Mesendoderm (in vitro differentiated cells): ENCODE measurements at regions not wholly inside any gene's neighbourhood (a gene's known extent, or its start where the extent isn't known, plus 50 kb on each side); places are given as distances from the start of the nearest gene placed in this dataset.

Source experiments
- DNase-seq: peaks from one replicate; pipeline ENCODE4 v3.0.0; 2013
- H2AK5ac ChIP-seq: 2 replicates; pipeline ENCODE4 v1.6.1; 2013; ENCODE audit warnings: low read length, inconsistent platforms
- H2BK120ac ChIP-seq: 2 replicates; pipeline ENCODE4 v1.6.1; 2013; ENCODE audit warnings: low read depth, mild to moderate bottlenecking, low read length, moderate library complexity, mixed read lengths
- H2BK15ac ChIP-seq: replicated peaks from 2 replicates; pipeline ENCODE4 v1.6.1; 2013; ENCODE audit warnings: low read depth, mild to moderate bottlenecking, moderate library complexity
- H2BK5ac ChIP-seq: 2 replicates; pipeline ENCODE4 v1.6.1; 2013; ENCODE audit warnings: low read length, inconsistent platforms
- H3K18ac ChIP-seq: 2 replicates; pipeline ENCODE4 v1.6.1; 2013; ENCODE audit warnings: mild to moderate bottlenecking, low read length, mixed read lengths
- H3K23ac ChIP-seq: one replicate; pipeline ENCODE4 v1.6.1; 2013; ENCODE audit warnings: low read length
- H3K27ac ChIP-seq: 2 replicates; pipeline ENCODE4 v1.5.1; 2013; ENCODE audit warnings: low read depth, mild to moderate bottlenecking, inconsistent platforms, low read length, moderate library complexity
- H3K27me3 ChIP-seq: 2 replicates; pipeline ENCODE4 v1.6.1; 2013; ENCODE audit warnings: low read length, control low read depth, mild to moderate bottlenecking, inconsistent platforms; ENCODE audit not compliant: insufficient read depth, poor library complexity
- H3K36me3 ChIP-seq: 2 replicates; pipeline ENCODE4 v1.6.1; 2013; ENCODE audit warnings: low read length, inconsistent platforms; ENCODE audit not compliant: control insufficient read depth, insufficient read depth
- H3K4ac ChIP-seq: one replicate; pipeline ENCODE4 v1.6.1; 2013; ENCODE audit warnings: low read depth, mild to moderate bottlenecking, low read length, moderate library complexity
- H3K4me1 ChIP-seq: 2 replicates; pipeline ENCODE4 v1.6.1; 2013; ENCODE audit warnings: low read depth, low read length, inconsistent platforms; ENCODE audit not compliant: control insufficient read depth
- H3K4me2 ChIP-seq: 2 replicates; pipeline ENCODE4 v1.6.1; 2013; ENCODE audit warnings: low read length
- H3K4me3 ChIP-seq: 2 replicates; pipeline ENCODE4 v1.5.1; 2013; ENCODE audit warnings: mild to moderate bottlenecking, low read length
- H3K56ac ChIP-seq: one replicate; pipeline ENCODE4 v1.6.1; 2013; ENCODE audit warnings: low read length
- H3K79me1 ChIP-seq: 2 replicates; pipeline ENCODE4 v1.6.1; 2013; ENCODE audit warnings: low read length, inconsistent platforms
- H3K79me2 ChIP-seq: 2 replicates; pipeline ENCODE4 v1.6.1; 2013; ENCODE audit warnings: mild to moderate bottlenecking, low read length; ENCODE audit not compliant: control insufficient read depth, insufficient read depth
- H3K9ac ChIP-seq: 2 replicates; pipeline ENCODE4 v1.6.1; 2013; ENCODE audit warnings: low read length, inconsistent platforms
- H4K5ac ChIP-seq: one replicate; pipeline ENCODE4 v1.6.1; 2013; ENCODE audit warnings: low read length
- H4K8ac ChIP-seq: one replicate; pipeline ENCODE4 v1.6.1; 2013; ENCODE audit warnings: low read depth, mild to moderate bottlenecking, control low read depth, low read length, moderate library complexity
- WGBS: extraction: QIAGEN DNeasy Blood & Tissue Kit; methylation state at CpG from one replicate; pipeline ENCODE4 v1.1.7; 2013; ENCODE audit warnings: low lambda C conversion rate, missing lambda C conversion rate; ENCODE audit not compliant: insufficient coverage; ENCODE audit errors: extremely low coverage; 5-methylcytosine and 5-hydroxymethylcytosine counted together

- H3K4ac ChIP-seq, result no peak overlapping the region
- DNase-seq, result no peak
- H2BK120ac ChIP-seq, result no peak overlapping the region
- H2BK15ac ChIP-seq, result no peak overlapping the region
- H3K4me2 ChIP-seq, result no peak overlapping the region
- no peaks in the 10 kb centered on the region for H3K79me1 ChIP-seq
- H3K27ac ChIP-seq, result no peak overlapping the region
- H3K23ac ChIP-seq, result no peak overlapping the region
- no peaks in the 10 kb centered on the region for H3K4me1 ChIP-seq
- H3K9ac ChIP-seq, result no peak overlapping the region
- no peak overlapping the region for H4K5ac ChIP-seq
- no peaks in the 10 kb centered on the region for H3K36me3 ChIP-seq
- H2AK5ac ChIP-seq, result no peak overlapping the region
- H3K56ac ChIP-seq, result no peak overlapping the region
- no peak overlapping the region for H4K8ac ChIP-seq
- no peak overlapping the region for H2BK5ac ChIP-seq
- WGBS, result no CpG with 5 or more reads among the region's 6 CpGs
- no peak overlapping the region for H3K4me3 ChIP-seq
- H3K18ac ChIP-seq, result no peak overlapping the region
- H3K79me2 ChIP-seq, result no peaks in the 10 kb centered on the region
- H3K27me3 ChIP-seq, result no peaks in the 10 kb centered on the region
Measured at GRCh38 chrX:109873983-109874382, 128.9 kb upstream of the TMEM164 start.

GRCh38 chrX:109874548-109874947 is 128.4 kb upstream of the TMEM164 start:
- Histone ChIP-seq H3K27me3 (no peaks in the 10 kb centered on the region), H3K79me1 (no peaks in the 10 kb centered on the region), H4K8ac (no peak overlapping the region), H2BK15ac (no peak overlapping the region), H3K79me2 (no peaks in the 10 kb centered on the region), H3K36me3 (no peaks in the 10 kb centered on the region), H3K4me2 (no peak overlapping the region), H2BK120ac (no peak overlapping the region), H3K27ac (no peak overlapping the region), H3K4me3 (no peak overlapping the region), H3K4ac (no peak overlapping the region), H3K18ac (no peak overlapping the region), H2BK5ac (no peak overlapping the region), H3K4me1 (no peaks in the 10 kb centered on the region), H2AK5ac (no peak overlapping the region), H3K9ac (no peak overlapping the region), H3K56ac (no peak overlapping the region), H4K5ac (no peak overlapping the region), H3K23ac (no peak overlapping the region)
- no peak for DNase-seq
- WGBS, result no CpG with 5 or more reads among the region's 2 CpGs

- H3K27ac ChIP-seq, result no peak overlapping the region
- H3K56ac ChIP-seq, result no peak overlapping the region
- H2AK5ac ChIP-seq, result no peak overlapping the region
- H4K8ac ChIP-seq, result no peak overlapping the region
- H4K5ac ChIP-seq, result no peak overlapping the region
- no peak overlapping the region for H2BK5ac ChIP-seq
- H3K4me3 ChIP-seq, result no peak overlapping the region
- WGBS, result no CpG with 5 or more reads among the region's 30 CpGs
- H3K36me3 ChIP-seq, result no peaks in the 10 kb centered on the region
- no peaks in the 10 kb centered on the region for H3K4me1 ChIP-seq
- no peaks in the 10 kb centered on the region for H3K27me3 ChIP-seq
- no peak overlapping the region for H3K4me2 ChIP-seq
- H3K79me1 ChIP-seq, result no peaks in the 10 kb centered on the region
- H3K79me2 ChIP-seq, result no peaks in the 10 kb centered on the region
- H3K4ac ChIP-seq, result no peak overlapping the region
- no peak for DNase-seq
- no peak overlapping the region for H2BK120ac ChIP-seq
- no peak overlapping the region for H3K23ac ChIP-seq
- H2BK15ac ChIP-seq, result no peak overlapping the region
- no peak overlapping the region for H3K18ac ChIP-seq
- H3K9ac ChIP-seq, result no peak overlapping the region
Measured at GRCh38 chrX:109875831-109876230, 127.1 kb upstream of the TMEM164 start.

- no peak overlapping the region for H2BK15ac ChIP-seq
- no peak overlapping the region for H3K23ac ChIP-seq
- no peaks in the 10 kb centered on the region for H3K4me1 ChIP-seq
- H2AK5ac ChIP-seq, result no peak overlapping the region
- no peaks in the 10 kb centered on the region for H3K36me3 ChIP-seq
- no peaks in the 10 kb centered on the region for H3K27me3 ChIP-seq
- no peak overlapping the region for H3K9ac ChIP-seq
- no CpG with 5 or more reads among the region's 2 CpGs for WGBS
- no peak overlapping the region for H3K27ac ChIP-seq
- no peak overlapping the region for H4K8ac ChIP-seq
- H3K4me2 ChIP-seq, result no peak overlapping the region
- no peak overlapping the region for H4K5ac ChIP-seq
- H3K79me1 ChIP-seq, result no peaks in the 10 kb centered on the region
- H2BK120ac ChIP-seq, result no peak overlapping the region
- no peak overlapping the region for H3K4me3 ChIP-seq
- H3K79me2 ChIP-seq, result no peaks in the 10 kb centered on the region
- H3K18ac ChIP-seq, result no peak overlapping the region
- no peak overlapping the region for H3K56ac ChIP-seq
- H3K4ac ChIP-seq, result no peak overlapping the region
- DNase-seq, result no peak
- no peak overlapping the region for H2BK5ac ChIP-seq
Measured at GRCh38 chrX:109878236-109878635, 124.7 kb upstream of the TMEM164 start.

GRCh38 chrX:109879991-109880390 is 122.9 kb upstream of the TMEM164 start:
- Histone ChIP-seq H3K36me3 (no peaks in the 10 kb centered on the region), H3K23ac (no peak overlapping the region), H3K27me3 (no peaks in the 10 kb centered on the region), H3K4me1 (no peaks in the 10 kb centered on the region), H3K4me2 (no peak overlapping the region), H4K8ac (no peak overlapping the region), H3K27ac (no peak overlapping the region), H3K18ac (no peak overlapping the region), H3K79me2 (no peaks in the 10 kb centered on the region), H2AK5ac (no peak overlapping the region), H3K79me1 (no peaks in the 10 kb centered on the region), H3K56ac (no peak overlapping the region), H4K5ac (no peak overlapping the region), H2BK15ac (no peak overlapping the region), H3K4ac (no peak overlapping the region), H3K4me3 (no peak overlapping the region), H2BK5ac (no peak overlapping the region), H3K9ac (no peak overlapping the region), H2BK120ac (no peak overlapping the region)
- DNase-seq, result no peak
- WGBS, result no CpG with 5 or more reads among the region's 2 CpGs

- no CpG with 5 or more reads among the region's 2 CpGs for WGBS
- no peak overlapping the region for H3K27ac ChIP-seq
Measured at GRCh38 chrX:109880629-109881028, 122.3 kb upstream of the TMEM164 start.

More at GRCh38 chrX:109880629-109881028, 122.3 kb upstream of the TMEM164 start:
- Histone ChIP-seq H3K4me2 (no peak overlapping the region), H3K18ac (no peak overlapping the region), H3K4me1 (no peaks in the 10 kb centered on the region), H3K56ac (no peak overlapping the region), H3K4me3 (no peak overlapping the region), H3K27me3 (no peaks in the 10 kb centered on the region), H3K79me1 (no peaks in the 10 kb centered on the region), H2AK5ac (no peak overlapping the region), H4K5ac (no peak overlapping the region), H2BK15ac (no peak overlapping the region), H3K23ac (no peak overlapping the region), H3K9ac (no peak overlapping the region), H3K4ac (no peak overlapping the region), H2BK5ac (no peak overlapping the region), H4K8ac (no peak overlapping the region), H3K36me3 (no peaks in the 10 kb centered on the region), H3K79me2 (no peaks in the 10 kb centered on the region), H2BK120ac (no peak overlapping the region)
- no peak for DNase-seq
